ENCODE measurements at regions not wholly inside any gene's neighbourhood (a gene's known extent, or its start where the extent isn't known, plus 50 kb on each side); places are given as distances from the start of the nearest gene placed in this dataset.

DNA sequence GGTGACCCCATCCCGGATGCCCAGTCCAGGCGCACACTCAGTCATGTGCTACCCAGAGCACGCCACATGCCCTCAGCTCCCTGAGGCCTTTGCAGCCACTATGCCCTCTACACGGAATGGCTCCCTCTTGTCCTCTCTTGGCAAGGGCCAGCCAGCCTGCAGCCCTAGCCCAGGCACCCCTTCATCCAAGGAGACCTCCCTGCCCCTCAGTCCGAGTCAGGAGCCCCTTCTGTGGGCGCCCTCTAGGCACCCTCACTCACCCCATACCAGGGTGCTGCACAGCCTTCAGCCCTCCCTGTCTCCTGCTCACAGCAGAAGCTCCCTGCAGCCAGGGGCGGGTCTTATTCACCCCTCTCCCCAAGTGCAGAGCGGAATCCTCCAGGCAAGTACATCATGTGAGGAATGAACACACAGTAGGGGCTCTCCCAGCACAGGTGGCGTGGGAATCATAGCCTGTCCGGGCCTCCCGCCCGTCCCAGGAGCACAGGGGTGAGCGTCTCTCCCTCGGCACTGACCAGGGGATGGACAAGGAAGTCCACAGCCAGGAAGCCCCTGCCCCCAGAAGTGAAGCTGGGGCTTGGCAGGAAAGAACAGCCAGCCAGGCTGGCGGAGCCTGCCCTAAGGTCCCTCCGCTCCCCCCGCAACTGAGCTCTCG is 186.9 kb downstream of the RBFOX3 start:
- TF ChIP-seq, protein P1, sequence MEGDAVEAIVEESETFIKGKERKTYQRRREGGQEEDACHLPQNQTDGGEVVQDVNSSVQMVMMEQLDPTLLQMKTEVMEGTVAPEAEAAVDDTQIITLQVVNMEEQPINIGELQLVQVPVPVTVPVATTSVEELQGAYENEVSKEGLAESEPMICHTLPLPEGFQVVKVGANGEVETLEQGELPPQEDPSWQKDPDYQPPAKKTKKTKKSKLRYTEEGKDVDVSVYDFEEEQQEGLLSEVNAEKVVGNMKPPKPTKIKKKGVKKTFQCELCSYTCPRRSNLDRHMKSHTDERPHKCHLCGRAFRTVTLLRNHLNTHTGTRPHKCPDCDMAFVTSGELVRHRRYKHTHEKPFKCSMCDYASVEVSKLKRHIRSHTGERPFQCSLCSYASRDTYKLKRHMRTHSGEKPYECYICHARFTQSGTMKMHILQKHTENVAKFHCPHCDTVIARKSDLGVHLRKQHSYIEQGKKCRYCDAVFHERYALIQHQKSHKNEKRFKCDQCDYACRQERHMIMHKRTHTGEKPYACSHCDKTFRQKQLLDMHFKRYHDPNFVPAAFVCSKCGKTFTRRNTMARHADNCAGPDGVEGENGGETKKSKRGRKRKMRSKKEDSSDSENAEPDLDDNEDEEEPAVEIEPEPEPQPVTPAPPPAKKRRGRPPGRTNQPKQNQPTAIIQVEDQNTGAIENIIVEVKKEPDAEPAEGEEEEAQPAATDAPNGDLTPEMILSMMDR (IDR thresholded peaks at IDR 0.05), result no peak
- no peak for TF ChIP-seq POLR2A (IDR thresholded peaks at IDR 0.05)
- TF ChIP-seq POLR2AphosphoS5 (IDR thresholded peaks at IDR 0.05), result no peak

Data from breast epithelium (tissue), 3 donors.